ENCODE measurements at regions not wholly inside any gene's neighbourhood (a gene's known extent, or its start where the extent isn't known, plus 50 kb on each side); places are given as distances from the start of the nearest gene placed in this dataset.

DNA sequence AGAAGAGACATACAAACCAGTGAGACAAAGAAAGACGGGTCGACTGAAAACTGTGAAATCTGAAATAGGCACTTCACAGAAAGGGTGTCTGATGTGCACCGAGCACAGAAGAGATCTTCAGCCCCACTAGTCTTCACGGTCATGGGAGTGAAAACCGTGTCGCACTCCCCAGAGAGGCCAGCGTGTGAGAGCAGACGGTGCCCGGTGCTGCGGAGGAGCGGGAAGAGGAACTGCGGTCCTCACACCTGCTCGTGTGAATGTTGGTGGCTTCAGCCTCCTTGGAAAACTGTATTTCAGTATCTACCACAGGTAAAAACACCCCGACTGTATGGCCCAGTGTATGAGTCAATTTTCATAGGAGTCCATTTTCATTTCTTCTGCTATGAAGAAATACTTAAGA lies 382.9 kb downstream of the BRD1 start:
- no peak for TF ChIP-seq CTCF (IDR thresholded peaks at IDR 0.05; ENCODE audit: low read depth, low read length, missing control alignments)
- no peak for DNase-seq (ENCODE audit: extremely low read depth, low read depth)
- H3K4me3 ChIP-seq (replicated peaks; ENCODE audit: low read depth, low read length) = no peak overlapping the region

DNA sequence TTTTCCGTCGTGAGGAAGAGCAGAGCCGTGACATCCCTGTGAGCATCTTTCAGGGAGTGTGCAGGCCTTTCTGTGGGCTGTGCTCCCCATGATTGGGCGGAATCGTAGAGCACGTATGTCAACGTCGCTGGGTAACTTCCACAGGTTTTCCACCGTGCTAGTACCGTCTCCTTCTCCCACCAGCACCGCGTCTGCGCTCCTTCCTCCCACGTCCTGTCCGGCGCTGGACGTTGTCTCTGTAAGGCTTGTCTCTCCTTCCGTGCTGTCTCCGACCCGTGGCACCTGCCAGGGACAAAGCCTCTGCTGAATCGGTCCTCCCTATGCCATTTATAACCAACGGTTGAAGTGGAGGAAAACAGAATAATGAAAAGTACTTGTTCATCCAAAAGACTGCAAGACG lies 386.7 kb downstream of the BRD1 start:
- no peak for DNase-seq (ENCODE audit: extremely low read depth, low read depth)
- no peak overlapping the region for H3K4me3 ChIP-seq (replicated peaks; ENCODE audit: low read depth, low read length)
- no peak for TF ChIP-seq CTCF (IDR thresholded peaks at IDR 0.05; ENCODE audit: low read depth, low read length, missing control alignments)

- no peak for DNase-seq (ENCODE audit: extremely low read depth, low read depth)
- H3K4me3 ChIP-seq (replicated peaks; ENCODE audit: low read depth, low read length) = no peak overlapping the region
- TF ChIP-seq CTCF (IDR thresholded peaks at IDR 0.05; ENCODE audit: low read depth, low read length, missing control alignments) = no peak
These were observed 388.3 kb downstream of the BRD1 start for GRCh38 chr22:49439373-49439772.

- no peak overlapping the region for H3K4me3 ChIP-seq (replicated peaks; ENCODE audit: low read depth, low read length)
- no peak for DNase-seq (ENCODE audit: extremely low read depth, low read depth)
- no peak for TF ChIP-seq CTCF (IDR thresholded peaks at IDR 0.05; ENCODE audit: low read depth, low read length, missing control alignments)
These were observed 389.7 kb downstream of the BRD1 start for GRCh38 chr22:49437956-49438355.

DNA sequence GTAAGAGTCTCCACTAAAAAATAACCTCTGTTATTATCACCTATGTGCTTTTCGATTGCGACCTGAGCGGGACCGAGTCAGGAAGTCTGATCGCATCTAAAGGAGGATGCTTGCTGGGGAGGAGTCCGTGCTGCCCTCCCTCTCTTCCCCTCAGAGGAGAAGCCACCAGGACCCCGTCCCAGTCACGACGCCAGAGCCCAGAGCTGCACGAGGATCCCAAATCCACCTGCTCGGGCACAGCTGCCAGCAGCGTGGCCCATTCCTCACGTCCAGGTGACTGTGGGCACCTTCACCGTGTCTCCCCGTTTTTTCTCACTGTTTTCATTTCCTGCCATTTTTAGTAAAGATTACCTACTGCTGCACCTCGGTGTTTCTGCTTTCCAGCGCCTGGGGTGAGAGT lies 390.3 kb downstream of the BRD1 start:
- no peak for TF ChIP-seq CTCF (IDR thresholded peaks at IDR 0.05; ENCODE audit: low read depth, low read length, missing control alignments)
- H3K4me3 ChIP-seq (replicated peaks; ENCODE audit: low read depth, low read length) = no peak overlapping the region
- no peak for DNase-seq (ENCODE audit: extremely low read depth, low read depth)

DNA sequence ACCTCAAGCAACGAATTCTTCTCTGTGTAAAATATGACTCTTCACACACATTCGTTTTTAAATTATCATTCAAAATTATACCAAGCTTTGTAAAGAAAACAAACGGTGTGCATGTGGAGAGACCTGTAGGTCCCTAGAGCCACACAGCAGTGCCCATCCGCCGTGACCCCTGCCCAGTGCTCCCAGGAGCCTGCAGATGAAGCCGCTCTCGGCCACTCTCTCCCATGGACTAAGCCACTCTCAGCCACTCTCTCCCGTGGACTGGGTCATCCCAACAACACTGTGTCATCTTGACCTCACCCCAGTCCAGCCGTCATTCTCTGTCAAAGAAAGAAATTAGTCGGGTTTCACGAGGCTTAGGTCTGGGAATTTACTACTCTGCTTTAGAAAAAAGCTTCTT lies 391.6 kb downstream of the BRD1 start:
- TF ChIP-seq CTCF (IDR thresholded peaks at IDR 0.05; ENCODE audit: low read depth, low read length, missing control alignments) = no peak
- H3K4me3 ChIP-seq (replicated peaks; ENCODE audit: low read depth, low read length) = no peak overlapping the region
- DNase-seq (ENCODE audit: extremely low read depth, low read depth) = no peak

GRCh38 chr22:49435596-49435995 lies 392.1 kb downstream of the BRD1 start:
- TF ChIP-seq CTCF (IDR thresholded peaks at IDR 0.05; ENCODE audit: low read depth, low read length, missing control alignments) = no peak
- no peak for DNase-seq (ENCODE audit: extremely low read depth, low read depth)
- no peak overlapping the region for H3K4me3 ChIP-seq (replicated peaks; ENCODE audit: low read depth, low read length)
